IPS DF 6.9 (cell line): ENCODE measurements at regions not wholly inside any gene's neighbourhood (a gene's known extent, or its start where the extent isn't known, plus 50 kb on each side); places are given as distances from the start of the nearest gene placed in this dataset.

Experiments used
- DNase-seq: peaks from one replicate; pipeline ENCODE4 v3.0.0-alpha.2; 2013; ENCODE audit warnings: low read depth, low spot score
- H3K27ac ChIP-seq: one replicate; pipeline ENCODE4 v1.5.1; 2013; ENCODE audit warnings: low read length, control low read depth
- H3K27me3 ChIP-seq: 2 replicates; pipeline ENCODE4 v1.6.1; 2013; ENCODE audit warnings: mild to moderate bottlenecking, low read length; ENCODE audit not compliant: control insufficient read depth, insufficient read depth
- H3K36me3 ChIP-seq: 2 replicates; pipeline ENCODE4 v1.6.1; 2013; ENCODE audit warnings: low read length; ENCODE audit not compliant: control insufficient read depth, insufficient read depth
- H3K4me1 ChIP-seq: 2 replicates; pipeline ENCODE4 v1.6.1; 2013; ENCODE audit warnings: low read length; ENCODE audit not compliant: control insufficient read depth, insufficient read depth
- H3K4me3 ChIP-seq: 2 replicates; pipeline ENCODE4 v1.5.1; 2013; ENCODE audit warnings: mild to moderate bottlenecking, low read length
- H3K9me3 ChIP-seq: 2 replicates; pipeline ENCODE4 v1.6.1; 2013; ENCODE audit warnings: low read length, inconsistent platforms; ENCODE audit not compliant: control insufficient read depth, insufficient read depth
- WGBS: extraction: QIAGEN DNeasy Blood & Tissue Kit; methylation state at CpG from one replicate; pipeline ENCODE4 v1.1.7; 2013; ENCODE audit warnings: mixed read lengths, missing lambda C conversion rate; ENCODE audit not compliant: insufficient read length, insufficient coverage; 5-methylcytosine and 5-hydroxymethylcytosine counted together

- no peaks in the 10 kb centered on the region for H3K27me3 ChIP-seq
- H3K36me3 ChIP-seq = no peaks in the 10 kb centered on the region
- H3K4me1 ChIP-seq = no peaks in the 10 kb centered on the region
- no peaks in the 10 kb centered on the region for H3K9me3 ChIP-seq
- H3K27ac ChIP-seq = no peak overlapping the region
- WGBS = no CpG with 5 or more reads among the region's 2 CpGs
- H3K4me3 ChIP-seq = no peak overlapping the region
- DNase-seq = no peak
Observed at GRCh38 chr15:39365161-39365560, 215.7 kb upstream of the THBS1 start.

GRCh38 chr15:39365873-39366272 is 215.0 kb upstream of the THBS1 start:
- Histone ChIP-seq H3K36me3 (no peaks in the 10 kb centered on the region), H3K4me1 (no peaks in the 10 kb centered on the region), H3K27me3 (no peaks in the 10 kb centered on the region), H3K27ac (no peak overlapping the region), H3K4me3 (no peak overlapping the region), H3K9me3 (no peaks in the 10 kb centered on the region)
- DNase-seq = no peak
- WGBS = no CpG with 5 or more reads among the region's 4 CpGs

- DNase-seq = no peak
- H3K4me3 ChIP-seq = no peak overlapping the region
- no peak overlapping the region for H3K27ac ChIP-seq
- H3K9me3 ChIP-seq = no peaks in the 10 kb centered on the region
- H3K4me1 ChIP-seq = no peaks in the 10 kb centered on the region
- H3K36me3 ChIP-seq = no peaks in the 10 kb centered on the region
- WGBS = no CpG with 5 or more reads among the region's 1 CpG
- H3K27me3 ChIP-seq = no peaks in the 10 kb centered on the region
Observed at GRCh38 chr15:39367596-39367995, 213.3 kb upstream of the THBS1 start.

DNA sequence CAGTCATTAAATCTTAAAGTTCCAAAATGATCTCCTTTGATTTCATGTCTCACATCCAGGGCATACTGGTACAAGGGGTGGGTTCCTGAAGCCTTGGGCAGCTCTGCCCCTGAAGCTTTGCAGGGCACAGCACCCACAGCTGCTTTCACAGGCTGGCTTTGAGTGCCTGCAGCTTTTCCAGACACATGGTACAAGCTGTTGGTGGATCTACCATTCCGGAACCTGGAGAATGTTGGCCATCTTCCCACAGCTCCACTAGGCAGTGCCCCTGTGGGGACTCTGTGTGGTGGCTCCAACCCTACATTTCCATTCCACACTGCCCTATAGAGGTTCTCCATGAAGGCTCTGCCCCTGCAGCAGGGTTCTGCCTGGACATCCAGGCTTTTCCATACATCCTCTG is 211.1 kb upstream of the THBS1 start:
- Histone ChIP-seq H3K4me1 (no peaks in the 10 kb centered on the region), H3K9me3 (no peaks in the 10 kb centered on the region), H3K4me3 (no peak overlapping the region), H3K27me3 (no peaks in the 10 kb centered on the region), H3K27ac (no peak overlapping the region), H3K36me3 (no peaks in the 10 kb centered on the region)
- no CpG with 5 or more reads among the region's 1 CpG for WGBS
- no peak for DNase-seq

DNA sequence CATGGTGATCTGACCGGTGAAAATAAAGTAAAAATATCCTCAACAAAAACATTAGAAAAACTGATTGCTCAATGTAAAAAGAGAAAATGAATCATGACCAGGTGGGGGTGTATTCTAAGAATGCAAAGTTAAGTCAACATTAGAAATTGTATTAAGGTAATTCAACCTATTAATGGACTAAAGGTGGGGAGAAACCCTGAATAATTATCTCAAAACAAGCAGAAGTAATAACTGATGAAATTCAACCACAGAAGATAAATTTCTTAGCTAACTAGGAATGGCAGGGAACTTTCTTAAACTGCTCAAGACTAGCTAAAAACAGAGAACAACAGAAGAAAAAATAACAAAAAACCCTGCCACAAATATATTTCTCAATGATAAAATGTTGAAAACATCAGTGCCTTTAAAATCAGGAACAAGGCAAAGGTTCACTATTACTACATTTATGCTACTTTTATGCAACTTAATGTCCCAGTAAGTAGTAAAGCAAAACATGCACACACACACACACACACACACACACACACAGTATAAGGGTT is 204.4 kb upstream of the THBS1 start:
- H3K4me3 ChIP-seq = no peak overlapping the region
- H3K4me1 ChIP-seq = no peaks in the 10 kb centered on the region
- no peaks in the 10 kb centered on the region for H3K9me3 ChIP-seq
- no peaks in the 10 kb centered on the region for H3K36me3 ChIP-seq
- DNase-seq = no peak
- H3K27me3 ChIP-seq = no peaks in the 10 kb centered on the region
- WGBS = no CpG with 5 or more reads among the region's 1 CpG
- no peak overlapping the region for H3K27ac ChIP-seq

DNA sequence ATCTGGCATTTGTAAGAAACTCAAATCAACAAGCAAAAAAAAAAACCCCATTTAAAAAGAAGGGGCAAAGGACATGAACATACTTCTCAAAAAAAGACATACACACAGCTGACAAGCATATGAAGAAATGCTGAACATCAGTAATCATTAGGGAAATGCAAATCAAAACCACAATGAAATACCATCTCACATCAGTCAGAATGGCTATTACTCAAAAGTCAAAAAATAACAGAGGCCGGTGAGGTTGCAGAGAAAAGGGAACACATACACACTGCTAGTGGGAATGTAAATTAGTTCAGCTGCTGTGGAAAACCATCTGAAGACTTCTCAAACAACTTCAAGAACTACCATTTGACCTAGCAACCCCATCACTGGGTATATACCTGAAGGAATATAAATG is 199.4 kb upstream of the THBS1 start:
- no CpG with 5 or more reads among the region's 1 CpG for WGBS
- Histone ChIP-seq H3K27ac (no peak overlapping the region), H3K9me3 (no peaks in the 10 kb centered on the region), H3K27me3 (no peaks in the 10 kb centered on the region), H3K36me3 (no peaks in the 10 kb centered on the region), H3K4me1 (no peaks in the 10 kb centered on the region), H3K4me3 (no peak overlapping the region)
- no peak for DNase-seq

- no peak for DNase-seq
- H3K4me1 ChIP-seq = no peaks in the 10 kb centered on the region
- no CpG with 5 or more reads among the region's 2 CpGs for WGBS
- no peaks in the 10 kb centered on the region for H3K9me3 ChIP-seq
- no peak overlapping the region for H3K27ac ChIP-seq
- no peaks in the 10 kb centered on the region for H3K27me3 ChIP-seq
- H3K4me3 ChIP-seq = no peak overlapping the region
- no peaks in the 10 kb centered on the region for H3K36me3 ChIP-seq
Observed at GRCh38 chr15:39388118-39388517, 192.8 kb upstream of the THBS1 start.

GRCh38 chr15:39391230-39391629 is 189.6 kb upstream of the THBS1 start:
- H3K27me3 ChIP-seq = no peaks in the 10 kb centered on the region
- H3K4me1 ChIP-seq = no peaks in the 10 kb centered on the region
- H3K9me3 ChIP-seq = no peaks in the 10 kb centered on the region
- no peak overlapping the region for H3K27ac ChIP-seq
- no peak overlapping the region for H3K4me3 ChIP-seq
- WGBS = no CpG with 5 or more reads among the region's 5 CpGs
- no peak for DNase-seq
- no peaks in the 10 kb centered on the region for H3K36me3 ChIP-seq

DNA sequence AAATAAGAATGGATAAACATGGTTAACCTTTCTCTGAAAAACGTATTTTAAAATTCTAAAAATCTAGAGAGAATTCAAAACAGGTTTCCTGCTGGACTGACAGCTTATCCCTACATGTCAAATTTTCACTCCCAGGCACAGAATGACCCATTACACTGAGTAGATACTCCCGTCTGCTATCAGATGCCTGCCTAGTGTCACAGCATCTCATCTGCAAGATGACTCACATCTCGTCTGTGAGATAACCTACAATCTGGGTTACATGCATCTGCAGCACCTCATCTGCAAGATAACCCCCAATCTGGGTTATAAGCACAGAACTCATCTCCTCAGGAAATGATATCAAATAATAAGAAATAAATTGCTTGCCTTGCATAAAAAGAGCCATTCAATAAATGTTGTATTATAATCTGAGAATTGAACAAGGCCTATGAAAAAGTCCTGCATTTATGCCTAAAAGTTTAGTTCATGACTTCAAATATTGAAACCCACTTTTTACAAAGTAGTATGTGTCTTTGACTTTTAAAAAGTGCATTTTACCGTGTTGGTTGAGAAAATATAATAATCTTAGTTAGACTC is 188.3 kb upstream of the THBS1 start:
- no peak for DNase-seq
- WGBS = no CpG with 5 or more reads among the region's 4 CpGs

DNA sequence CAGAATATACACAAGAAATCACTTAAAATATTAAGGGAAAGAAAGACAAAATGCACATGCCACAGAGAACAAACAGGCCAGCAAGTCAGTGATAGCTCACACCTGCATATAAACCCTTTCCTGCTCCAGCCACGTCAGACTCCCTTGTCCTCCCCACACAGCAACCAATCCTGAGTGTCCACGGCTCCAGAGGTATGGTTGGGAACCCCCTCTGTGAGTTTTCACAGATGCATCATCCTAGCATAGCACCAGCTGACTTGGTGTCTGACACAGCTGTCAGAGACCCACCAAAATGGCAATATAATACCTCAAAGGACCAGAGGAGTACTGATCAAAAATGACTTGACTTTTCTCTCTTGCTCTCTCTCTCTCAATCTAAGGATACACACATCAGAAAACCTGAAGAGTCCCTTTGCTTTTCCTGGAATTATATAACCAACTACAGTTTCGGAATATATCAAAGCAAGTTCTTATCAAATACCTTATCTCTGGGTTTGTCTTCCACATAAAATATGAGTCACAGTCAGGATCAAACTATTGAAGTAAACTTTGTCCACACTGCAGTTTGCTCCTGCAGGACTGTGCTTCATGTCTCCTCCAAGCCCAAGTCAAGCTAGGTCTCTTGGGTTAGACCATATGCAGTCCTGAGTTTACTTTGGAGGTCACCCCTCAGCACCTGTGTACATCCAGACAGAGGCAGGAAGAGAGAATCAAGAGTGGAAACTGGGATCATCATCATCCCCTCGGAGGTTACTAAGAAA is 187.1 kb upstream of the THBS1 start:
- no peak for DNase-seq
- Histone ChIP-seq H3K4me3 (no peak overlapping the region), H3K9me3 (no peaks in the 10 kb centered on the region), H3K27ac (no peak overlapping the region), H3K4me1 (no peaks in the 10 kb centered on the region), H3K36me3 (no peaks in the 10 kb centered on the region), H3K27me3 (no peaks in the 10 kb centered on the region)
- no CpG with 5 or more reads among the region's 4 CpGs for WGBS

More for the DNA sequence above, 188.3 kb upstream of the THBS1 start:
- no peaks in the 10 kb centered on the region for H3K4me1 ChIP-seq
- H3K4me3 ChIP-seq = no peak overlapping the region
- H3K27ac ChIP-seq = no peak overlapping the region
- no peaks in the 10 kb centered on the region for H3K9me3 ChIP-seq
- H3K36me3 ChIP-seq = no peaks in the 10 kb centered on the region
- no peaks in the 10 kb centered on the region for H3K27me3 ChIP-seq

GRCh38 chr15:39394496-39394895 is 186.4 kb upstream of the THBS1 start:
- H3K9me3 ChIP-seq = no peaks in the 10 kb centered on the region
- DNase-seq = no peak
- H3K36me3 ChIP-seq = no peaks in the 10 kb centered on the region
- H3K27me3 ChIP-seq = no peaks in the 10 kb centered on the region
- H3K4me1 ChIP-seq = no peaks in the 10 kb centered on the region
- no peak overlapping the region for H3K4me3 ChIP-seq
- no peak overlapping the region for H3K27ac ChIP-seq
